Pancreas (tissue), 10 donors: ENCODE measurements at regions not wholly inside any gene's neighbourhood (a gene's known extent, or its start where the extent isn't known, plus 50 kb on each side); places are given as distances from the start of the nearest gene placed in this dataset.

Experiments used
- ATAC-seq, 4 donors: fragments of 200-7000 bp; cut with Tn5 transposase; one replicate each; pipeline versions ENCODE4 v1.8.0 to v1.9.1; 2020; ENCODE audit warnings: mild to moderate bottlenecking in 4 of 4, moderate library complexity in 4 of 4
- DNase-seq, 6 donors: peaks; one replicate each; pipeline ENCODE4 v3.0.0-alpha.2; 2020
- FAIRE-seq: peaks from 2 replicates; lab custom pipeline; 2012; peaks lifted over from hg19 to GRCh38; lab: Jason Lieb, UNC
- H3K27ac ChIP-seq, 4 donors: fragments of 200-600 bp; sonication (generic); 1 replicate in 3 of 4; 2 replicates in 1 of 4; pipeline versions ENCODE4 v1.5.0 to v1.8.0; 2020
- H3K27me3 ChIP-seq, 4 donors: fragments of 200-600 bp; one replicate each; pipeline ENCODE4 v1.8.0; 2021
- H3K36me3 ChIP-seq, 3 donors: fragments of 200-600 bp; sonication (generic) in 1 of 3; one replicate each; pipeline versions ENCODE4 v1.5.0 to v1.8.0; 2020 to 2021
- H3K4me1 ChIP-seq, 3 donors: fragments of 200-600 bp; one replicate each; pipeline ENCODE4 v1.8.0; 2021
- H3K4me3 ChIP-seq, 4 donors: fragments of 200-600 bp; sonication (generic) in 2 of 4; one replicate each; pipeline versions ENCODE4 v1.5.0 to v1.8.0; 2020 to 2021
- H3K9me3 ChIP-seq, 4 donors: fragments of 200-600 bp; one replicate each; pipeline ENCODE4 v1.8.0; 2021
- WGBS, 2 donors: extraction: QIAGEN DNeasy Blood & Tissue Kit; methylation state at CpG; one replicate each; pipeline ENCODE4 v1.1.7; 2013; 5-methylcytosine and 5-hydroxymethylcytosine counted together
- intact Hi-C, 3 donors: fragments of 100-400 bp; cut with DNase I; formaldehyde crosslinking; loops; one replicate each; pipeline versions ENCODE4 v1.11.1 to v1.14.2; 2022
- TF ChIP-seq, protein P1 (sequence below), 4 donors: fragments of 200-600 bp; sonication (generic) in 3 of 4; IDR thresholded peaks; one replicate each; pipeline versions ENCODE4 v1.5.0 to v1.8.0; 2021; ENCODE audit warnings: antibody characterized with exemption in 4 of 4
- donor health status: healthy with polysubstance abuse.
- donor health status: DM: no; HTN: no; CAD: no; lungs with moderate emphysema.
- donor health status: DM: no; HTN: no; CAD: no.
- donor health status: control.
- donor health status: control.
- donor health status: Bipolar disorder and iron deficiency.
- donor health status: DM: yes; HTN: yes; CAD: no.
- donor health status: DM: no; HTN: no; CAD: no.
- donor health status: DM: no; HTN: no; CAD: no.
- donor health status: DM: yes; HTN: yes; CAD: no.

DNA sequence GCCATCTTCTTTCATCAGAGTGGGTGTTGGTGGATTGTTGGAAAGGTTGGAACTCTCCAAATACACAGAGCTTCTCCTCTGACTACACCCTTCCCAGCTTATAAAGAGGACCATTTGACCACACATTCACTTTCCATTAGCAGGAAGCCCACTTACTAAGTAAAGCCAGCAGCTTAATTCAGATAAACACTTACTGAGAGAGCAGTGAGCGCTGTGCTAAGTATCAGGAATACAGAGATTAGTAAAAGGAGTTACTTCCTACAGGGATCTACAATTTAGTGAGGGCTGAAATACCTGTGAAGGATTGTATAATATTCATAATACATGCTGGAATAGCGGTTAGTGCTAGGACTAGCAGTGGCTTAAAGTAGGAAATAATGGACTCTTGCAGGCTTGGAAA, 343.0 kb downstream of the NYAP2 start:
- H3K4me3 ChIP-seq, result no peak overlapping the region

GRCh38 chr2:225740086-225740485, 340.6 kb downstream of the NYAP2 start:
- no peaks in the 10 kb centered on the region for H3K9me3 ChIP-seq
- H3K36me3 ChIP-seq, result no peaks in the 10 kb centered on the region
- no peak overlapping the region for H3K27ac ChIP-seq
- no peak overlapping the region for H3K4me3 ChIP-seq
- TF ChIP-seq, protein P1, sequence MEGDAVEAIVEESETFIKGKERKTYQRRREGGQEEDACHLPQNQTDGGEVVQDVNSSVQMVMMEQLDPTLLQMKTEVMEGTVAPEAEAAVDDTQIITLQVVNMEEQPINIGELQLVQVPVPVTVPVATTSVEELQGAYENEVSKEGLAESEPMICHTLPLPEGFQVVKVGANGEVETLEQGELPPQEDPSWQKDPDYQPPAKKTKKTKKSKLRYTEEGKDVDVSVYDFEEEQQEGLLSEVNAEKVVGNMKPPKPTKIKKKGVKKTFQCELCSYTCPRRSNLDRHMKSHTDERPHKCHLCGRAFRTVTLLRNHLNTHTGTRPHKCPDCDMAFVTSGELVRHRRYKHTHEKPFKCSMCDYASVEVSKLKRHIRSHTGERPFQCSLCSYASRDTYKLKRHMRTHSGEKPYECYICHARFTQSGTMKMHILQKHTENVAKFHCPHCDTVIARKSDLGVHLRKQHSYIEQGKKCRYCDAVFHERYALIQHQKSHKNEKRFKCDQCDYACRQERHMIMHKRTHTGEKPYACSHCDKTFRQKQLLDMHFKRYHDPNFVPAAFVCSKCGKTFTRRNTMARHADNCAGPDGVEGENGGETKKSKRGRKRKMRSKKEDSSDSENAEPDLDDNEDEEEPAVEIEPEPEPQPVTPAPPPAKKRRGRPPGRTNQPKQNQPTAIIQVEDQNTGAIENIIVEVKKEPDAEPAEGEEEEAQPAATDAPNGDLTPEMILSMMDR (IDR thresholded peaks at IDR 0.05), result no peak
- no peaks in the 10 kb centered on the region for H3K4me1 ChIP-seq
- 68 to 74% methylated on average over 3 of the region's 3 CpGs for WGBS, 2 donors
- no peaks in the 10 kb centered on the region for H3K27me3 ChIP-seq
- intact Hi-C loops, result no loop called here
- DNase-seq (no peak), ATAC-seq (no peak), FAIRE-seq (no peak)

More for the DNA sequence above, 343.0 kb downstream of the NYAP2 start:
- FAIRE-seq (no peak), DNase-seq (no peak), ATAC-seq (no peak)
- H3K27ac ChIP-seq, result no peak overlapping the region
- no peaks in the 10 kb centered on the region for H3K36me3 ChIP-seq
- intact Hi-C loops, result no loop called here
- TF ChIP-seq, protein P1 (IDR thresholded peaks at IDR 0.05), result no peak
- 90 to 96% methylated on average over 2 of the region's 2 CpGs for WGBS, 2 donors
- no peaks in the 10 kb centered on the region for H3K27me3 ChIP-seq
- no peaks in the 10 kb centered on the region for H3K4me1 ChIP-seq
- no peaks in the 10 kb centered on the region for H3K9me3 ChIP-seq

- TF ChIP-seq, protein P1 (IDR thresholded peaks at IDR 0.05), result no peak
- DNase-seq, result no peak
- 86 to 91% methylated on average over 2 of the region's 2 CpGs for WGBS, 2 donors
- ATAC-seq, result no peak
- Histone ChIP-seq H3K9me3 (no peaks in the 10 kb centered on the region), H3K4me1 (no peaks in the 10 kb centered on the region), H3K27ac (no peak overlapping the region), H3K4me3 (no peak overlapping the region), H3K36me3 (no peaks in the 10 kb centered on the region), H3K27me3 (no peaks in the 10 kb centered on the region)
- intact Hi-C loops, result no loop called here
- no peak for FAIRE-seq
Observed at GRCh38 chr2:225739328-225739727, 339.8 kb downstream of the NYAP2 start.

DNA sequence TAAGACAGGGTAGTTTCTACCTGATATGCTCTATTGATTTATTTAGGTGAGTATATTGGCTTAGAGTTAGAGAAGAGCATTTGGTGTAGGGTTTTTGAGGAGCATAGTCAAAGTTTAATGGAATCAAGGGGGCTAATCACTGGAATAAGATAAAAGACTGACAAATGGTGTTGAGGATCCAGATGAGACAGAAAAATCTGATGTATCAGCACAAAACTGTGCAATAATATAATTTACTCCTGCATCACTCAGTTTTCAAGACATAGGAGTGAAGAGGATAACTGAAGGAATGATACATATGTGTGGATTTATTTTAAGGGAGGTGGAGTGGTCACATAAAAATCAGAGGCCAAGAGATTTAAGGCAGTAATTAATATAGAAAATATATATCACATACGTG, 339.2 kb downstream of the NYAP2 start:
- no peak for FAIRE-seq
- intact Hi-C loops, result no loop called here
- Histone ChIP-seq H3K9me3 (no peaks in the 10 kb centered on the region), H3K4me3 (no peak overlapping the region), H3K4me1 (no peaks in the 10 kb centered on the region), H3K36me3 (no peaks in the 10 kb centered on the region), H3K27me3 (no peaks in the 10 kb centered on the region), H3K27ac (no peak overlapping the region)
- TF ChIP-seq, protein P1 (IDR thresholded peaks at IDR 0.05), result no peak
- WGBS, 2 donors, result 52 to 61% methylated on average over 1 of the region's 1 CpG
- ATAC-seq, result no peak
- DNase-seq, result no peak

GRCh38 chr2:225737556-225737955, 338.0 kb downstream of the NYAP2 start:
- no peak overlapping the region for H3K4me3 ChIP-seq
- H3K4me1 ChIP-seq, result no peaks in the 10 kb centered on the region
- intact Hi-C loops, result no loop called here
- no peaks in the 10 kb centered on the region for H3K27me3 ChIP-seq
- ATAC-seq (no peak), FAIRE-seq (no peak), DNase-seq (no peak)
- TF ChIP-seq, protein P1 (IDR thresholded peaks at IDR 0.05), result no peak
- WGBS, 2 donors, result 20 to 48% methylated on average over 1 of the region's 1 CpG
- H3K36me3 ChIP-seq, result no peaks in the 10 kb centered on the region
- H3K9me3 ChIP-seq, result no peaks in the 10 kb centered on the region
- H3K27ac ChIP-seq, result no peak overlapping the region
